ENCODE measurements at regions not wholly inside any gene's neighbourhood (a gene's known extent, or its start where the extent isn't known, plus 50 kb on each side); places are given as distances from the start of the nearest gene placed in this dataset.

GRCh38 chr7:66493235-66494205 is 135.2 kb upstream of the KCTD7 start:
- no peaks in the 10 kb centered on the region for H3K27me3 Mint-ChIP-seq (ENCODE audit: low read depth)
- H3K4me3 Mint-ChIP-seq = peak overlapping the region; percentile 92 to 95 (median 93)
- peaks cover 14% of the 10 kb centered on the region for H3K4me1 Mint-ChIP-seq
- H3K9me3 Mint-ChIP-seq = no peaks in the 10 kb centered on the region
- H3K27ac Mint-ChIP-seq = peak overlapping the region; percentile 99 to 100 (median 99)
- peaks cover 3% of the 10 kb centered on the region for H3K36me3 Mint-ChIP-seq (ENCODE audit: low read depth)
- TF ChIP-seq, protein P1, sequence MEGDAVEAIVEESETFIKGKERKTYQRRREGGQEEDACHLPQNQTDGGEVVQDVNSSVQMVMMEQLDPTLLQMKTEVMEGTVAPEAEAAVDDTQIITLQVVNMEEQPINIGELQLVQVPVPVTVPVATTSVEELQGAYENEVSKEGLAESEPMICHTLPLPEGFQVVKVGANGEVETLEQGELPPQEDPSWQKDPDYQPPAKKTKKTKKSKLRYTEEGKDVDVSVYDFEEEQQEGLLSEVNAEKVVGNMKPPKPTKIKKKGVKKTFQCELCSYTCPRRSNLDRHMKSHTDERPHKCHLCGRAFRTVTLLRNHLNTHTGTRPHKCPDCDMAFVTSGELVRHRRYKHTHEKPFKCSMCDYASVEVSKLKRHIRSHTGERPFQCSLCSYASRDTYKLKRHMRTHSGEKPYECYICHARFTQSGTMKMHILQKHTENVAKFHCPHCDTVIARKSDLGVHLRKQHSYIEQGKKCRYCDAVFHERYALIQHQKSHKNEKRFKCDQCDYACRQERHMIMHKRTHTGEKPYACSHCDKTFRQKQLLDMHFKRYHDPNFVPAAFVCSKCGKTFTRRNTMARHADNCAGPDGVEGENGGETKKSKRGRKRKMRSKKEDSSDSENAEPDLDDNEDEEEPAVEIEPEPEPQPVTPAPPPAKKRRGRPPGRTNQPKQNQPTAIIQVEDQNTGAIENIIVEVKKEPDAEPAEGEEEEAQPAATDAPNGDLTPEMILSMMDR (IDR thresholded peaks at IDR 0.05; ENCODE audit: unreplicated experiment in 3 of 3) = peak; percentile 9 to 13 (median 11)

GRCh38 chr7:66497346-66497745 is 131.3 kb upstream of the KCTD7 start:
- peak overlapping the region in 1 of 3 experiments; percentile 41 for H3K4me3 Mint-ChIP-seq
- no peaks in the 10 kb centered on the region for H3K9me3 Mint-ChIP-seq
- TF ChIP-seq, protein P1 (IDR thresholded peaks at IDR 0.05; ENCODE audit: unreplicated experiment in 3 of 3) = no peak
- H3K4me1 Mint-ChIP-seq = peaks cover 8% of the 10 kb centered on the region
- H3K36me3 Mint-ChIP-seq (ENCODE audit: low read depth) = no peaks in the 10 kb centered on the region
- no peaks in the 10 kb centered on the region for H3K27me3 Mint-ChIP-seq (ENCODE audit: low read depth)
- no peak overlapping the region for H3K27ac Mint-ChIP-seq

DNA sequence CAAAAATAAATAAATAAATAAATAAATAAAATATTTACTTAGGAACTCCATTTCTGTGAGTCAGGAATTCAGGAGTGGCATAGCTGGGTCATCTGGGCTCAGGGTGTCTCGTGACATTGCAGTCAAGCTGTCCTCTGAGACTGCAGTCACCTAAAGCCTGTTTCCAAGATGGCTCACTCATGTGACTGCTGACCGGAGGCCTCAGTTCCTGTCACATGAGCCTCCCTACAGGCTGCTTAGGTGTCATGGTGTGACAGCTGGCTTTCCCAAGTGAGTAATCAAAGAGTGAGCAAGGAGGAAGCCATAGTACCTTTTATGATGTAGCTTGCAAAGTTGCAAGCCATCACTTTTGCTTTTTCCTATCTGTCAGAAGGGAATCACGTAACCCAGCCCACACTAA is 128.6 kb upstream of the KCTD7 start:
- H3K4me1 Mint-ChIP-seq = no peaks in the 10 kb centered on the region
- H3K27ac Mint-ChIP-seq = no peak overlapping the region
- no peak overlapping the region for H3K4me3 Mint-ChIP-seq
- H3K9me3 Mint-ChIP-seq = no peaks in the 10 kb centered on the region
- H3K36me3 Mint-ChIP-seq (ENCODE audit: low read depth) = no peaks in the 10 kb centered on the region
- TF ChIP-seq, protein P1 (IDR thresholded peaks at IDR 0.05; ENCODE audit: unreplicated experiment in 3 of 3) = no peak
- H3K27me3 Mint-ChIP-seq (ENCODE audit: low read depth) = no peaks in the 10 kb centered on the region

- TF ChIP-seq, protein P1 (IDR thresholded peaks at IDR 0.05; ENCODE audit: unreplicated experiment in 3 of 3) = no peak
- Mint-ChIP-seq H3K9me3 (no peaks in the 10 kb centered on the region), H3K27ac (no peak overlapping the region), H3K27me3 (ENCODE audit: low read depth) (no peaks in the 10 kb centered on the region), H3K36me3 (ENCODE audit: low read depth) (no peaks in the 10 kb centered on the region), H3K4me3 (no peak overlapping the region), H3K4me1 (no peaks in the 10 kb centered on the region)
These were observed 126.2 kb upstream of the KCTD7 start for GRCh38 chr7:66502230-66503035.

DNA sequence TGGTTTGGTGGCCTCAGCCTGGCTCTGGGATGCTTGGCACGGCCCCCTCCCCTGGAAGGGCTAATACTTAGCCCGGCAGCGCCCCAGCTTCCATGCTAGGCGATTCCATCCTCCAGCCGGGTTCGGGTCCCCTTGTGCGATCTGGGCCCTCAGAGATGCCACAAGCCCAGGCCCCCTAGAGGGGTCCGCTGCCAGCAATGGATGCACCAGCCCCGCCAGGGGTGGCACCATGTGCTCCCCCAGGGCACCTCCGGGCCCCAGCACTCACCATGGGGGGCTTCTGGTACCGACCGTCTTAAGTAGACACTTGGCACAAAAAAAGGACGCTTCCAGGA is 125.7 kb upstream of the KCTD7 start:
- Mint-ChIP-seq H3K4me3 (no peak overlapping the region), H3K27ac (no peak overlapping the region), H3K9me3 (no peaks in the 10 kb centered on the region), H3K36me3 (ENCODE audit: low read depth) (no peaks in the 10 kb centered on the region), H3K4me1 (no peaks in the 10 kb centered on the region), H3K27me3 (ENCODE audit: low read depth) (no peaks in the 10 kb centered on the region)
- TF ChIP-seq, protein P1 (IDR thresholded peaks at IDR 0.05; ENCODE audit: unreplicated experiment in 3 of 3) = no peak

Measured in nephron (organoid).